HG02938 (cell line): ENCODE measurements at regions not wholly inside any gene's neighbourhood (a gene's known extent, or its start where the extent isn't known, plus 50 kb on each side); places are given as distances from the start of the nearest gene placed in this dataset.

Experiments used
- ATAC-seq: cut with Tn5 transposase; IDR thresholded peaks from one replicate; pipeline ENCODE4 v1.9.1; 2021; ENCODE audit warnings: mild to moderate bottlenecking, moderate library complexity; ENCODE audit not compliant: unreplicated experiment

GRCh38 chr4:188811121-188811520 is 671.9 kb downstream of the TRIML1 start:
- ATAC-seq, result no peak

GRCh38 chr4:188812644-188813043 is 673.4 kb downstream of the TRIML1 start:
- no peak for ATAC-seq

- ATAC-seq, result no peak
Observed at GRCh38 chr4:188818300-188818699, 679.1 kb downstream of the TRIML1 start.

- ATAC-seq, result no peak
Observed at GRCh38 chr4:188819233-188819632, 680.0 kb downstream of the TRIML1 start.

GRCh38 chr4:188821500-188821899 is 682.3 kb downstream of the TRIML1 start:
- no peak for ATAC-seq

- ATAC-seq, result no peak
Observed at GRCh38 chr4:188822698-188823097, 683.5 kb downstream of the TRIML1 start.

- ATAC-seq, result no peak
Observed at GRCh38 chr4:188824553-188824952, 685.3 kb downstream of the TRIML1 start.

- no peak for ATAC-seq
Observed at GRCh38 chr4:188826393-188826792, 687.2 kb downstream of the TRIML1 start.

- no peak for ATAC-seq
Observed at GRCh38 chr4:188839704-188840103, 700.5 kb downstream of the TRIML1 start.

- ATAC-seq, result no peak
Observed at GRCh38 chr4:188841523-188841922, 702.3 kb downstream of the TRIML1 start.

- ATAC-seq, result no peak
Observed at GRCh38 chr4:188854436-188854835, 715.2 kb downstream of the TRIML1 start.

- ATAC-seq, result no peak
Observed at GRCh38 chr4:188858696-188859095, 719.5 kb downstream of the TRIML1 start.

GRCh38 chr4:188864741-188865140 is 725.5 kb downstream of the TRIML1 start:
- ATAC-seq, result no peak

GRCh38 chr4:188867796-188868195 is 728.6 kb downstream of the TRIML1 start:
- ATAC-seq, result no peak

GRCh38 chr4:188869581-188869980 is 730.3 kb downstream of the TRIML1 start:
- no peak for ATAC-seq

- no peak for ATAC-seq
Observed at GRCh38 chr4:188872809-188873208, 733.6 kb downstream of the TRIML1 start.

- no peak for ATAC-seq
Observed at GRCh38 chr4:188876881-188877280, 737.6 kb downstream of the TRIML1 start.

GRCh38 chr4:188879598-188879997 is 740.4 kb downstream of the TRIML1 start:
- no peak for ATAC-seq

GRCh38 chr4:188887905-188888304 is 748.7 kb downstream of the TRIML1 start:
- ATAC-seq, result no peak

GRCh38 chr4:188892837-188893236 is 753.6 kb downstream of the TRIML1 start:
- ATAC-seq, result no peak

- ATAC-seq, result no peak
Observed at GRCh38 chr4:188903986-188904385, 764.7 kb downstream of the TRIML1 start.

- ATAC-seq, result no peak
Observed at GRCh38 chr4:188904617-188905016, 765.4 kb downstream of the TRIML1 start.

- no peak for ATAC-seq
Observed at GRCh38 chr4:188905248-188905647, 766.0 kb downstream of the TRIML1 start.

GRCh38 chr4:188911199-188911598 is 772.0 kb downstream of the TRIML1 start:
- no peak for ATAC-seq
